ENCODE measurements at regions not wholly inside any gene's neighbourhood (a gene's known extent, or its start where the extent isn't known, plus 50 kb on each side); places are given as distances from the start of the nearest gene placed in this dataset.
"Not testable (repeated sequence)": the region's sequence is repeated elsewhere in the genome, so short reads cannot be mapped to it uniquely, and the experiment has no call there.

GRCh38 chr9:12394105-12394504 lies 299.1 kb upstream of the TYRP1 start:
- H3K27ac Mint-ChIP-seq: no peak overlapping the region
- no peak overlapping the region for H3K4me3 Mint-ChIP-seq
- no peak for ATAC-seq (ENCODE audit: low read depth)
- no peaks in the 10 kb centered on the region for H3K9me3 Mint-ChIP-seq
- no peaks in the 10 kb centered on the region for H3K4me1 Mint-ChIP-seq
- H3K27me3 Mint-ChIP-seq: no peaks in the 10 kb centered on the region
- DNase-seq: no peak
- no peaks in the 10 kb centered on the region for H3K36me3 Mint-ChIP-seq
- POLR2A ChIA-PET: no interaction called here

GRCh38 chr9:12403721-12404120 lies 289.5 kb upstream of the TYRP1 start:
- ATAC-seq (ENCODE audit: low read depth) (no peak), DNase-seq (no peak)
- POLR2A ChIA-PET: no interaction called here
- H3K27ac Mint-ChIP-seq: no peak overlapping the region
- H3K4me3 Mint-ChIP-seq: no peak overlapping the region
- peaks cover 4% of the 10 kb centered on the region for H3K9me3 Mint-ChIP-seq
- H3K36me3 Mint-ChIP-seq: no peaks in the 10 kb centered on the region
- H3K27me3 Mint-ChIP-seq: no peaks in the 10 kb centered on the region
- H3K4me1 Mint-ChIP-seq: no peaks in the 10 kb centered on the region

GRCh38 chr9:12413986-12414385 lies 279.2 kb upstream of the TYRP1 start:
- ATAC-seq (ENCODE audit: low read depth) (no peak), DNase-seq (no peak)
- H3K4me1 Mint-ChIP-seq: no peaks in the 10 kb centered on the region
- no peaks in the 10 kb centered on the region for H3K36me3 Mint-ChIP-seq
- peaks cover 10% of the 10 kb centered on the region for H3K9me3 Mint-ChIP-seq
- H3K27me3 Mint-ChIP-seq: no peaks in the 10 kb centered on the region
- no peak overlapping the region for H3K4me3 Mint-ChIP-seq
- POLR2A ChIA-PET: no interaction called here
- no peak overlapping the region for H3K27ac Mint-ChIP-seq

- Mint-ChIP-seq H3K36me3 (no peaks in the 10 kb centered on the region), H3K27ac (no peak overlapping the region), H3K4me1 (no peaks in the 10 kb centered on the region), H3K4me3 (no peak overlapping the region), H3K27me3 (no peaks in the 10 kb centered on the region), H3K9me3 (peaks cover 10% of the 10 kb centered on the region)
- POLR2A ChIA-PET: no interaction called here
- DNase-seq (no peak), ATAC-seq (ENCODE audit: low read depth) (no peak)
Observed at GRCh38 chr9:12414514-12414913, 278.7 kb upstream of the TYRP1 start.

- no peak overlapping the region for H3K4me3 Mint-ChIP-seq
- H3K4me1 Mint-ChIP-seq: no peaks in the 10 kb centered on the region
- POLR2A ChIA-PET: no interaction called here
- H3K36me3 Mint-ChIP-seq: no peaks in the 10 kb centered on the region
- no peak for DNase-seq
- ATAC-seq (ENCODE audit: low read depth): no peak
- H3K27me3 Mint-ChIP-seq: no peaks in the 10 kb centered on the region
- peaks cover 9% of the 10 kb centered on the region for H3K9me3 Mint-ChIP-seq
- no peak overlapping the region for H3K27ac Mint-ChIP-seq
Observed at GRCh38 chr9:12415361-12415760, 277.8 kb upstream of the TYRP1 start.

- H3K36me3 Mint-ChIP-seq: no peaks in the 10 kb centered on the region
- peaks cover 6% of the 10 kb centered on the region for H3K9me3 Mint-ChIP-seq
- no peak overlapping the region for H3K4me3 Mint-ChIP-seq
- DNase-seq (no peak), ATAC-seq (ENCODE audit: low read depth) (no peak)
- no peak overlapping the region for H3K27ac Mint-ChIP-seq
- no peaks in the 10 kb centered on the region for H3K4me1 Mint-ChIP-seq
- H3K27me3 Mint-ChIP-seq: no peaks in the 10 kb centered on the region
- POLR2A ChIA-PET: no interaction called here
Observed at GRCh38 chr9:12416716-12417115, 276.5 kb upstream of the TYRP1 start.

- POLR2A ChIA-PET: no interaction called here
- no peak overlapping the region for H3K4me3 Mint-ChIP-seq
Observed at GRCh38 chr9:12424243-12424642, 268.9 kb upstream of the TYRP1 start.

GRCh38 chr9:12425878-12426864 lies 267.0 kb upstream of the TYRP1 start:
- Mint-ChIP-seq H3K27me3 (no peaks in the 10 kb centered on the region), H3K36me3 (no peaks in the 10 kb centered on the region), H3K9me3 (no peaks in the 10 kb centered on the region), H3K27ac (no peak overlapping the region), H3K4me1 (no peaks in the 10 kb centered on the region), H3K4me3 (no peak overlapping the region)
- DNase-seq (no peak), ATAC-seq (ENCODE audit: low read depth) (no peak)
- POLR2A ChIA-PET: no interaction called here

More at GRCh38 chr9:12424243-12424642, 268.9 kb upstream of the TYRP1 start:
- DNase-seq (no peak), ATAC-seq (ENCODE audit: low read depth) (no peak)
- no peaks in the 10 kb centered on the region for H3K36me3 Mint-ChIP-seq
- no peaks in the 10 kb centered on the region for H3K9me3 Mint-ChIP-seq
- H3K27me3 Mint-ChIP-seq: no peaks in the 10 kb centered on the region
- H3K27ac Mint-ChIP-seq: no peak overlapping the region
- no peaks in the 10 kb centered on the region for H3K4me1 Mint-ChIP-seq

- POLR2A ChIA-PET: no interaction called here
- no peak for ATAC-seq (ENCODE audit: low read depth)
- peaks cover 8% of the 10 kb centered on the region for H3K9me3 Mint-ChIP-seq
Observed at GRCh38 chr9:12439267-12439666, 253.9 kb upstream of the TYRP1 start.

GRCh38 chr9:12441080-12441479 lies 252.1 kb upstream of the TYRP1 start:
- H3K4me3 Mint-ChIP-seq; H3K4me1 Mint-ChIP-seq; DNase-seq; H3K36me3 Mint-ChIP-seq; H3K9me3 Mint-ChIP-seq; POLR2A ChIA-PET; ATAC-seq (ENCODE audit: low read depth); H3K27me3 Mint-ChIP-seq; H3K27ac Mint-ChIP-seq: not testable (repeated sequence)

More at GRCh38 chr9:12439267-12439666, 253.9 kb upstream of the TYRP1 start:
- no peak overlapping the region for H3K27ac Mint-ChIP-seq
- DNase-seq: no peak
- H3K4me1 Mint-ChIP-seq: no peaks in the 10 kb centered on the region
- H3K4me3 Mint-ChIP-seq: no peak overlapping the region
- no peaks in the 10 kb centered on the region for H3K27me3 Mint-ChIP-seq
- no peaks in the 10 kb centered on the region for H3K36me3 Mint-ChIP-seq

GRCh38 chr9:12441506-12441905 lies 251.7 kb upstream of the TYRP1 start:
- H3K4me3 Mint-ChIP-seq: no peak overlapping the region
- no peaks in the 10 kb centered on the region for H3K4me1 Mint-ChIP-seq
- no peak for DNase-seq
- H3K27ac Mint-ChIP-seq: no peak overlapping the region
- H3K9me3 Mint-ChIP-seq: peaks cover 8% of the 10 kb centered on the region
- H3K36me3 Mint-ChIP-seq: no peaks in the 10 kb centered on the region
- no peak for ATAC-seq (ENCODE audit: low read depth)
- H3K27me3 Mint-ChIP-seq: no peaks in the 10 kb centered on the region
- POLR2A ChIA-PET: no interaction called here

- no peak for DNase-seq
- POLR2A ChIA-PET: no interaction called here
- Mint-ChIP-seq H3K36me3 (no peaks in the 10 kb centered on the region), H3K4me3 (no peak overlapping the region), H3K27ac (no peak overlapping the region), H3K4me1 (no peaks in the 10 kb centered on the region), H3K9me3 (peaks cover 2% of the 10 kb centered on the region), H3K27me3 (no peaks in the 10 kb centered on the region)
- ATAC-seq (ENCODE audit: low read depth): no peak
Observed at GRCh38 chr9:12448246-12448645, 244.9 kb upstream of the TYRP1 start.

GRCh38 chr9:12457237-12457636 lies 235.9 kb upstream of the TYRP1 start:
- POLR2A ChIA-PET: no interaction called here
- ATAC-seq (ENCODE audit: low read depth) (no peak), DNase-seq (no peak)
- Mint-ChIP-seq H3K27me3 (no peaks in the 10 kb centered on the region), H3K4me3 (no peak overlapping the region), H3K36me3 (no peaks in the 10 kb centered on the region), H3K27ac (no peak overlapping the region), H3K9me3 (no peaks in the 10 kb centered on the region), H3K4me1 (no peaks in the 10 kb centered on the region)

- no peak overlapping the region for H3K27ac Mint-ChIP-seq
- H3K36me3 Mint-ChIP-seq: no peaks in the 10 kb centered on the region
- POLR2A ChIA-PET: no interaction called here
- no peaks in the 10 kb centered on the region for H3K27me3 Mint-ChIP-seq
- no peaks in the 10 kb centered on the region for H3K9me3 Mint-ChIP-seq
- H3K4me1 Mint-ChIP-seq: no peaks in the 10 kb centered on the region
- ATAC-seq (ENCODE audit: low read depth): no peak
- DNase-seq: no peak
- H3K4me3 Mint-ChIP-seq: no peak overlapping the region
Observed at GRCh38 chr9:12461763-12462460, 231.3 kb upstream of the TYRP1 start.
